ENCODE measurements at regions not wholly inside any gene's neighbourhood (a gene's known extent, or its start where the extent isn't known, plus 50 kb on each side); places are given as distances from the start of the nearest gene placed in this dataset.

GRCh38 chr2:8394569-8395359 is 287.1 kb upstream of the ID2 start:
- TF ChIP-seq RAD21 (IDR thresholded peaks at IDR 0.05; ENCODE audit: low read depth) (no peak), ZBTB7A (IDR thresholded peaks at IDR 0.05; ENCODE audit: low read depth) (no peak), TCF12 (IDR thresholded peaks at IDR 0.05; ENCODE audit: low read depth) (no peak), EP300 (IDR thresholded peaks at IDR 0.05; ENCODE audit: borderline replicate concordance) (no peak), TAF1 (IDR thresholded peaks at IDR 0.05; ENCODE audit: low read depth) (no peak), TEAD4 (IDR thresholded peaks at IDR 0.05) (no peak), EGR1 (IDR thresholded peaks at IDR 0.05) (no peak), NFIC (IDR thresholded peaks at IDR 0.05) (no peak), YY1 (IDR thresholded peaks at IDR 0.05; ENCODE audit: low read depth) (no peak)
- TF ChIP-seq, protein P1, sequence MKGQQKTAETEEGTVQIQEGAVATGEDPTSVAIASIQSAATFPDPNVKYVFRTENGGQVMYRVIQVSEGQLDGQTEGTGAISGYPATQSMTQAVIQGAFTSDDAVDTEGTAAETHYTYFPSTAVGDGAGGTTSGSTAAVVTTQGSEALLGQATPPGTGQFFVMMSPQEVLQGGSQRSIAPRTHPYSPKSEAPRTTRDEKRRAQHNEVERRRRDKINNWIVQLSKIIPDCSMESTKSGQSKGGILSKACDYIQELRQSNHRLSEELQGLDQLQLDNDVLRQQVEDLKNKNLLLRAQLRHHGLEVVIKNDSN (IDR thresholded peaks at IDR 0.05): no peak
- TF ChIP-seq, protein P2, sequence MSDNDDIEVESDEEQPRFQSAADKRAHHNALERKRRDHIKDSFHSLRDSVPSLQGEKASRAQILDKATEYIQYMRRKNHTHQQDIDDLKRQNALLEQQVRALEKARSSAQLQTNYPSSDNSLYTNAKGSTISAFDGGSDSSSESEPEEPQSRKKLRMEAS (IDR thresholded peaks at IDR 0.05): no peak
- TF ChIP-seq, protein P3, sequence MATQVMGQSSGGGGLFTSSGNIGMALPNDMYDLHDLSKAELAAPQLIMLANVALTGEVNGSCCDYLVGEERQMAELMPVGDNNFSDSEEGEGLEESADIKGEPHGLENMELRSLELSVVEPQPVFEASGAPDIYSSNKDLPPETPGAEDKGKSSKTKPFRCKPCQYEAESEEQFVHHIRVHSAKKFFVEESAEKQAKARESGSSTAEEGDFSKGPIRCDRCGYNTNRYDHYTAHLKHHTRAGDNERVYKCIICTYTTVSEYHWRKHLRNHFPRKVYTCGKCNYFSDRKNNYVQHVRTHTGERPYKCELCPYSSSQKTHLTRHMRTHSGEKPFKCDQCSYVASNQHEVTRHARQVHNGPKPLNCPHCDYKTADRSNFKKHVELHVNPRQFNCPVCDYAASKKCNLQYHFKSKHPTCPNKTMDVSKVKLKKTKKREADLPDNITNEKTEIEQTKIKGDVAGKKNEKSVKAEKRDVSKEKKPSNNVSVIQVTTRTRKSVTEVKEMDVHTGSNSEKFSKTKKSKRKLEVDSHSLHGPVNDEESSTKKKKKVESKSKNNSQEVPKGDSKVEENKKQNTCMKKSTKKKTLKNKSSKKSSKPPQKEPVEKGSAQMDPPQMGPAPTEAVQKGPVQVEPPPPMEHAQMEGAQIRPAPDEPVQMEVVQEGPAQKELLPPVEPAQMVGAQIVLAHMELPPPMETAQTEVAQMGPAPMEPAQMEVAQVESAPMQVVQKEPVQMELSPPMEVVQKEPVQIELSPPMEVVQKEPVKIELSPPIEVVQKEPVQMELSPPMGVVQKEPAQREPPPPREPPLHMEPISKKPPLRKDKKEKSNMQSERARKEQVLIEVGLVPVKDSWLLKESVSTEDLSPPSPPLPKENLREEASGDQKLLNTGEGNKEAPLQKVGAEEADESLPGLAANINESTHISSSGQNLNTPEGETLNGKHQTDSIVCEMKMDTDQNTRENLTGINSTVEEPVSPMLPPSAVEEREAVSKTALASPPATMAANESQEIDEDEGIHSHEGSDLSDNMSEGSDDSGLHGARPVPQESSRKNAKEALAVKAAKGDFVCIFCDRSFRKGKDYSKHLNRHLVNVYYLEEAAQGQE (IDR thresholded peaks at IDR 0.05; ENCODE audit: low read depth): no peak
